H54 (cell line): ENCODE measurements at regions not wholly inside any gene's neighbourhood (a gene's known extent, or its start where the extent isn't known, plus 50 kb on each side); places are given as distances from the start of the nearest gene placed in this dataset.

Experiments used
- DNase-seq: peaks from one replicate; pipeline ENCODE4 v3.0.0; 2011; ENCODE audit warnings: low spot score, mixed read lengths; ENCODE audit not compliant: insufficient read length
- FAIRE-seq: peaks from 3 replicates; lab custom pipeline; 2011; peaks lifted over from hg19 to GRCh38; lab: Jason Lieb, UNC
- POLR2A ChIP-seq: IDR thresholded peaks from 2 replicates; pipeline ENCODE4 v1.6.1; 2011; ENCODE audit warnings: low read depth, mild to moderate bottlenecking, low read length

DNA sequence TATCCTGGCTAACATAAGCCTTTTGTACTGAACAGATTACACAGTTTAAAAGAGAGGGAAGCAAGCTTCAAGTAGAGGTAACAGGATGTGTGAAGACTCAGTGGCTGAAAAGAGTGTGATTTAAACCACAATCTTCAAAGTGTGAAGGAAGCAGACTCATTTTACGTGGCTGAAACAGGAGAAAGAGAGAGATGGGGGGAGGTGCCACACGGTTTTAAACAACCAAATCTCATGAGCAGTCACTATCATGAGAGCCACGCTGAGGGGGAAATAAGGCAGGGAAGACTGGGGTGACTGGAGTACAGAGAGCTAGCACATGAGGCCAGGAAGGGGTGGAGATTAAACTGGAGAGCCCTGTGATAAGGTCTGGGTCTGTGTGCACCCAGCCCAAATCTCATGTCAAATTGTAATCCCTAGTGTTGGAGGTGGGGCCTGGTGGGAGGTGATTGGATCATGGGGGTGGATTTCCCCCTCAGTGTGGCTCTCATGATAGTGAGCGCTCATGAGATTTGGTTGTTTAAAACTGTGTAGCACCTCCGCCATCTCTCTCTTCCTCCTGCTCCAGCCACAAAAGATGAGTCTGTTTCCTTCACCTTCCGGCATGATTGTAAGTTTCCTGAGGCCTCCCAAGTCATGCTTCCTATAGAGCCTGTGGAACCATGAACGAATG, 318.6 kb upstream of the CD180 start:
- no peak for TF ChIP-seq POLR2A
- DNase-seq = no peak
- no peak for FAIRE-seq

GRCh38 chr5:67512758-67513157, 316.2 kb upstream of the CD180 start:
- no peak for TF ChIP-seq POLR2A
- no peak for FAIRE-seq

DNA sequence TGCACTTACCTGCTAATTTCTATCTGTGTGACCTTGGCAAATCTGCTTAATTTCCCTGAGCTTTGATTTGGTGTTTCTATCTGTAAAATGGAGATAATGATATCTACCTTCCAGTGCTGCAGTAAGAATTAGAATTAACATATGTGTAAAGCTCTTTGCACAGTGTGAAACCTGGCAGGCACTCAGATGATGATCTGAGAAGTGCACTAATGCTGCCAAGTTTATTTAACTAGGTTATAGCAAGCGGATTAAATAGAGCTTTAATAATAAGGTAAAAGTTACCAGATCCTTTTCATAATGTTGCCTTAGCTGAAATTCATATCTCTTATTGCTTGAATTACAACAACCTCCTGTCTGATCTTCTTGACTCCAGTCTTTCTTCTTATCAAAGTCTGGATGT, 315.3 kb upstream of the CD180 start:
- no peak for DNase-seq
- no peak for TF ChIP-seq POLR2A
- no peak for FAIRE-seq

More at GRCh38 chr5:67512758-67513157, 316.2 kb upstream of the CD180 start:
- DNase-seq = no peak

DNA sequence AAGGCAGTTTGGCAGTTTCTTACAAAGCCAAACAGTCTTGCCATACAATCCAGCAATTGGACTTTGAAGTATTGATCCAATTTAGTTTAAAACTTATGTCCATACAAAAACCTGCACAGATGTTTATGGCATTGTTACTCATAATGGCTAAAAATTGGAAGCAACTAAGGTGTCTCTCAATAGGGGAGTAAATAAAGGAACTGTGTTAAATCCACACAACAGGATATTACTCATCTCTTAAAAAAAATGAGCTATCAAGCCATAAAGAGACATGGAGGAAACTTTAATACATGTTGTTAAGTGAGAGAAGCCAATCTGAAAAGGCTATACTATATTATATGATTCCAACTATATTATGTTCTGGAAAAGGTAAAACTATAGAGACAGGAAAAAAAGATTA, 313.6 kb upstream of the CD180 start:
- FAIRE-seq = no peak
- DNase-seq = no peak
- no peak for TF ChIP-seq POLR2A

DNA sequence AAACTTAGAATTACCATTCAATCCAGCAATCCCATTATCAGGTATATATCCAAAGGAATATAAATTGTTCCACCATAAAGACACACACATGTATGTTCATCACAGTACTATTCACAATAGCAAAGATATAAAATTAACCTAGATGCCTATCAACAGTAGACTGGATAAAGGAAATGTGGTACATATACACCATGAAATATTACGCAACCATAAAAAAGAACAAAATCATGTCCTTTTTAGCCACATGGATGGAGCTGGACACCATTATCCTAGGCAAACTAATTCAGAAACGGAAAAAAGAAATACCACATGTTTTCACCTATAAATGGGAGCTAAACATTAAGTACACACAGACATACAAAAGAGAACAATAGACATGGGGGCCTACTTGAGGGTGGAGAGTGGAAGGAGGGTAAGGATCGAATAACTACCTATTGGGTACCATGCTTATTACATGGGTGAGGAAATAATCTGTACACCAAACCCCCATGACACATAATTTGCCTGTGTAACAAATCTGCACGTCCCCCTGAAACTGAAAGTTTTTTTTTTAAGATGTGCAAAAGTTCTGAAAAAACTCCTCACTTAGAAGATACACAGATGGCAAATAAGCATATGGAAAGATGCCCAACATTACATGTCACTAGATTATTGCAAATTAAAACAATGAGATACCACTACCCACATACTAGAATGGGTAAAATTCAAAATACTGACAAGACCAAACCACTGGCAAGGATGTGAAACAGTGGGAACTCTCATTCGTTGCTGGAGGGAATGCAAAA, 313.0 kb upstream of the CD180 start:
- no peak for DNase-seq
- TF ChIP-seq POLR2A = no peak
- no peak for FAIRE-seq

GRCh38 chr5:67506241-67506640, 309.6 kb upstream of the CD180 start:
- DNase-seq = no peak
- no peak for TF ChIP-seq POLR2A
- no peak for FAIRE-seq

- FAIRE-seq = no peak
Observed at GRCh38 chr5:67502951-67503350, 306.4 kb upstream of the CD180 start.

DNA sequence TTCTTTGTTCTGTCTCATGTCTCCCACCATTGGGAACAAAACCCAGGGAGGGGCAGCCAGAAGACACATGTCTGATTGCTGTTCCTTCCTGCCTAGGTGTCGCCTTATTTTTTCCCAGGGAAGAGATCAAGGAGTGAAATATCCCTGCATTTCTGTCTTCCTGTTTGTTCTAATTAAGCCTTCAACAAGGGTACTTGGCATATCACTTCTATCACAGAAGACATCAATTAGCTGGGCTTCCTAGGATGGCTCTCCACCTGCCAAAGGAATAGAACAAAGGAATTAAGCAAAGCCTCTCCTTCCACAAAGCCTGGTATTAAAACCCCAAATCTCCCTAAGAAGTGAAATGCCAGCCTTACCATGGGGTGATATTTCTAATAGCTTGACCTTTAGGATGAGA, 299.5 kb upstream of the CD180 start:
- no peak for FAIRE-seq
- no peak for TF ChIP-seq POLR2A

More at GRCh38 chr5:67502951-67503350, 306.4 kb upstream of the CD180 start:
- no peak for DNase-seq
- no peak for TF ChIP-seq POLR2A

DNA sequence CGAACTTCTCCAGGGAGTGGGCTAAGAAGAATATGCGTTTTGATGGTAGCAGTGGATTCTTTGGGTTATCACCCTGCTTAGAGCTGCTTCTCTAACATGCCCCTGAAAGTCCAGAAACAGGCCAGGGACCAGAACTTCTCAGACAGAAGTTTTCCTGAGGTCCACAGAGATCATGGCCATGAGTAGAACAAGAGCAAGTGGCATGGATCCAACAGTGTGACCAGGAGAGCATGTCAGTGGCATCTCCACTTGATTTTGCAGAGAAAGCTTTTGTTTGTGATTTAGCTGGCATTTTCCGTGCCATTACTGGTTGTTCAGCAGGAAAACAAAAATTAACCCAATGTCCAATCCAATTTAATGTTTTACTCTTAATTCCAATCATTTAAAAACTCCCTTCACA, 298.5 kb upstream of the CD180 start:
- DNase-seq = no peak
- no peak for FAIRE-seq
- no peak for TF ChIP-seq POLR2A

More for the DNA sequence above, 299.5 kb upstream of the CD180 start:
- DNase-seq = no peak

DNA sequence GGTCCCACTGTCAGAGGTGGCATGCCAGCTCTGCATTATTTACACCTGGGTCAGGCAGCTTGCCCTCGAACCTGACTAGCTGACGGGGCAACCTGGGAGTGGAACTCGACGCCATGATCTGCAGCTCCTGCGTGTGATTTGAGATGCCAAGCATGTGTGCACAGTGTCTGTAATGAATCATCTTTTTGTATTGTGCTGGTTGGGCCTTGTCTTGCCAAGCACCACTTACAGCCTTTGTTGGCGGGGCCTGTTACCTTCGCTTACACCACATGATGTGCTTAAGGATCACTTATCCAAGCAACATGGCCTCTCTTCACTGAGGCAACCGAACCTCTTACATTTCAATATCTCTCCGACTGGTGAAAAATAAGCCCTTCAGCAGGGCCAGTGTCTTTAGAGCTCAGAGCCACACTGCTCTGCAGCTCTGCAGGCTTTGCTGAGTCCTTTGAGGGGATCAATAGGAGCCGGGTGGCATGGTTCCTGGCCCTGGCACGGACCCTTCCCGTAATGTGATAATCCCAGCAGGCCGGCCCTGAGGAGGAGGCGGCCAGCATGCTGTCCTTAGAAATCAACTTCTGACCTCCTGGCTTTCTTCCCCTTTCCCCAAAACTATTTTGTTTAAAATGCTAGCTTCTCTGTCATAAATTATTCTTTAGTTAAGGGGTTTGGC, 297.7 kb upstream of the CD180 start:
- no peak for FAIRE-seq
- DNase-seq = no peak
- no peak for TF ChIP-seq POLR2A

DNA sequence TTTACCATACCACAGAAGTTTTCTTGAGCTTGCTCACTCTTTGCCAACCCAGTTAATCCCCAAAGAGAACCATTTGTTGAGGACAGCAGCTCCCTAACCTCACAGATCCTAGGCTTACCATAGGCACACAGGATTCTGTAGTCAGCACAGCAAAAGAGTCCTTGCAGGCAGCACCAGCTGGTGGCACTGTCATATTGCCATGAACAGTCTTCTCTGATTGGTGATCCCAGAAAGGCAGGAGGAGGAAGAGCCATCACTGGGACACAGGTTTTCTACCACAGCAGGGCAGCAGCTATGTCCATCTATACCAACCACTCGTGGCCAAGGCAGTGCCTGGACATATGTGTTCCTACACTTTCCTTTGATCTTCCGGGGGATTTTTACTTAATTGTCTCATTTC, 297.1 kb upstream of the CD180 start:
- no peak for FAIRE-seq
- no peak for DNase-seq
- TF ChIP-seq POLR2A = no peak

GRCh38 chr5:67490543-67491321, 294.1 kb upstream of the CD180 start:
- FAIRE-seq (no peak), DNase-seq (no peak)
- TF ChIP-seq POLR2A = no peak

- no peak for TF ChIP-seq POLR2A
- DNase-seq (no peak), FAIRE-seq (no peak)
Observed at GRCh38 chr5:67488885-67489284, 292.3 kb upstream of the CD180 start.
